ENCODE measurements at regions not wholly inside any gene's neighbourhood (a gene's known extent, or its start where the extent isn't known, plus 50 kb on each side); places are given as distances from the start of the nearest gene placed in this dataset.

DNA sequence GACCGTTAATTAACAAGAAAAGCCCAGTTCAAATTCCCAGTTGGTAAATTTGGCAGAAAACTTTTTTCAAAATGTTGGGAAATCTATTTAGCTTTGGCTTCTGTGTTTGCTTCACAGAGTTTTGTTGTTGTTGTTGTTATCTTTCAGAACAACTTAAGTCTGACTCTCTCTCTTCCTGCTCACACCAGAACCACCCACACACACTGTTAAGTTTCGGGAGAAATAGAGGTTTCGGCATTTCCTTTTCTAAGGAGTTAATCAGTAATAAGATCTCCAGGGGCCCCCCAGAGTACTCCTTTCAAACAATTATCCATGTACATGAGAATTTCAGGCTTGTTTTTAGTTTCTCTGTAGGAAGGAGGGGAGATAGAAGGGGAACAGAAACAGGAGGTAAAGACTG is 106.2 kb upstream of the PTCHD1 start:
- TF ChIP-seq, protein P1, sequence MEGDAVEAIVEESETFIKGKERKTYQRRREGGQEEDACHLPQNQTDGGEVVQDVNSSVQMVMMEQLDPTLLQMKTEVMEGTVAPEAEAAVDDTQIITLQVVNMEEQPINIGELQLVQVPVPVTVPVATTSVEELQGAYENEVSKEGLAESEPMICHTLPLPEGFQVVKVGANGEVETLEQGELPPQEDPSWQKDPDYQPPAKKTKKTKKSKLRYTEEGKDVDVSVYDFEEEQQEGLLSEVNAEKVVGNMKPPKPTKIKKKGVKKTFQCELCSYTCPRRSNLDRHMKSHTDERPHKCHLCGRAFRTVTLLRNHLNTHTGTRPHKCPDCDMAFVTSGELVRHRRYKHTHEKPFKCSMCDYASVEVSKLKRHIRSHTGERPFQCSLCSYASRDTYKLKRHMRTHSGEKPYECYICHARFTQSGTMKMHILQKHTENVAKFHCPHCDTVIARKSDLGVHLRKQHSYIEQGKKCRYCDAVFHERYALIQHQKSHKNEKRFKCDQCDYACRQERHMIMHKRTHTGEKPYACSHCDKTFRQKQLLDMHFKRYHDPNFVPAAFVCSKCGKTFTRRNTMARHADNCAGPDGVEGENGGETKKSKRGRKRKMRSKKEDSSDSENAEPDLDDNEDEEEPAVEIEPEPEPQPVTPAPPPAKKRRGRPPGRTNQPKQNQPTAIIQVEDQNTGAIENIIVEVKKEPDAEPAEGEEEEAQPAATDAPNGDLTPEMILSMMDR (tag by site-specific recombination; IDR thresholded peaks at IDR 0.05), result no peak
- TF ChIP-seq ZNF654 (tag by site-specific recombination; IDR thresholded peaks at IDR 0.05; ENCODE audit: low read depth) (no peak), ZNF114 (tag by site-specific recombination; IDR thresholded peaks at IDR 0.05) (no peak), ZNF155 (tag by site-specific recombination; IDR thresholded peaks at IDR 0.05) (no peak), ZNF274 (IDR thresholded peaks at IDR 0.05; ENCODE audit: low read length) (no peak), ZNF274 (tag by site-specific recombination; IDR thresholded peaks at IDR 0.05; ENCODE audit: borderline replicate concordance) (no peak), ZNF350 (tag by site-specific recombination; IDR thresholded peaks at IDR 0.05) (no peak), ZNF292 (tag by site-specific recombination; IDR thresholded peaks at IDR 0.05; ENCODE audit: borderline replicate concordance, low read depth) (no peak), MZF1 (tag by site-specific recombination; IDR thresholded peaks at IDR 0.05; ENCODE audit: borderline replicate concordance) (no peak), GLIS2 (tag by site-specific recombination; IDR thresholded peaks at IDR 0.05) (no peak), GFI1B (tag by site-specific recombination; IDR thresholded peaks at IDR 0.05) (no peak)
- TF ChIP-seq, protein P2, sequence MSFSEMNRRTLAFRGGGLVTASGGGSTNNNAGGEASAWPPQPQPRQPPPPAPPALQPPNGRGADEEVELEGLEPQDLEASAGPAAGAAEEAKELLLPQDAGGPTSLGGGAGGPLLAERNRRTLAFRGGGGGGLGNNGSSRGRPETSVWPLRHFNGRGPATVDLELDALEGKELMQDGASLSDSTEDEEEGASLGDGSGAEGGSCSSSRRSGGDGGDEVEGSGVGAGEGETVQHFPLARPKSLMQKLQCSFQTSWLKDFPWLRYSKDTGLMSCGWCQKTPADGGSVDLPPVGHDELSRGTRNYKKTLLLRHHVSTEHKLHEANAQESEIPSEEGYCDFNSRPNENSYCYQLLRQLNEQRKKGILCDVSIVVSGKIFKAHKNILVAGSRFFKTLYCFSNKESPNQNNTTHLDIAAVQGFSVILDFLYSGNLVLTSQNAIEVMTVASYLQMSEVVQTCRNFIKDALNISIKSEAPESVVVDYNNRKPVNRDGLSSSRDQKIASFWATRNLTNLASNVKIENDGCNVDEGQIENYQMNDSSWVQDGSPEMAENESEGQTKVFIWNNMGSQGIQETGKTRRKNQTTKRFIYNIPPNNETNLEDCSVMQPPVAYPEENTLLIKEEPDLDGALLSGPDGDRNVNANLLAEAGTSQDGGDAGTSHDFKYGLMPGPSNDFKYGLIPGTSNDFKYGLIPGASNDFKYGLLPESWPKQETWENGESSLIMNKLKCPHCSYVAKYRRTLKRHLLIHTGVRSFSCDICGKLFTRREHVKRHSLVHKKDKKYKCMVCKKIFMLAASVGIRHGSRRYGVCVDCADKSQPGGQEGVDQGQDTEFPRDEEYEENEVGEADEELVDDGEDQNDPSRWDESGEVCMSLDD (tag by site-specific recombination; IDR thresholded peaks at IDR 0.05), result no peak
- TF ChIP-seq, protein P3, sequence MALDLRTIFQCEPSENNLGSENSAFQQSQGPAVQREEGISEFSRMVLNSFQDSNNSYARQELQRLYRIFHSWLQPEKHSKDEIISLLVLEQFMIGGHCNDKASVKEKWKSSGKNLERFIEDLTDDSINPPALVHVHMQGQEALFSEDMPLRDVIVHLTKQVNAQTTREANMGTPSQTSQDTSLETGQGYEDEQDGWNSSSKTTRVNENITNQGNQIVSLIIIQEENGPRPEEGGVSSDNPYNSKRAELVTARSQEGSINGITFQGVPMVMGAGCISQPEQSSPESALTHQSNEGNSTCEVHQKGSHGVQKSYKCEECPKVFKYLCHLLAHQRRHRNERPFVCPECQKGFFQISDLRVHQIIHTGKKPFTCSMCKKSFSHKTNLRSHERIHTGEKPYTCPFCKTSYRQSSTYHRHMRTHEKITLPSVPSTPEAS (tag by site-specific recombination; IDR thresholded peaks at IDR 0.05), result no peak
- TF ChIP-seq, protein P4, sequence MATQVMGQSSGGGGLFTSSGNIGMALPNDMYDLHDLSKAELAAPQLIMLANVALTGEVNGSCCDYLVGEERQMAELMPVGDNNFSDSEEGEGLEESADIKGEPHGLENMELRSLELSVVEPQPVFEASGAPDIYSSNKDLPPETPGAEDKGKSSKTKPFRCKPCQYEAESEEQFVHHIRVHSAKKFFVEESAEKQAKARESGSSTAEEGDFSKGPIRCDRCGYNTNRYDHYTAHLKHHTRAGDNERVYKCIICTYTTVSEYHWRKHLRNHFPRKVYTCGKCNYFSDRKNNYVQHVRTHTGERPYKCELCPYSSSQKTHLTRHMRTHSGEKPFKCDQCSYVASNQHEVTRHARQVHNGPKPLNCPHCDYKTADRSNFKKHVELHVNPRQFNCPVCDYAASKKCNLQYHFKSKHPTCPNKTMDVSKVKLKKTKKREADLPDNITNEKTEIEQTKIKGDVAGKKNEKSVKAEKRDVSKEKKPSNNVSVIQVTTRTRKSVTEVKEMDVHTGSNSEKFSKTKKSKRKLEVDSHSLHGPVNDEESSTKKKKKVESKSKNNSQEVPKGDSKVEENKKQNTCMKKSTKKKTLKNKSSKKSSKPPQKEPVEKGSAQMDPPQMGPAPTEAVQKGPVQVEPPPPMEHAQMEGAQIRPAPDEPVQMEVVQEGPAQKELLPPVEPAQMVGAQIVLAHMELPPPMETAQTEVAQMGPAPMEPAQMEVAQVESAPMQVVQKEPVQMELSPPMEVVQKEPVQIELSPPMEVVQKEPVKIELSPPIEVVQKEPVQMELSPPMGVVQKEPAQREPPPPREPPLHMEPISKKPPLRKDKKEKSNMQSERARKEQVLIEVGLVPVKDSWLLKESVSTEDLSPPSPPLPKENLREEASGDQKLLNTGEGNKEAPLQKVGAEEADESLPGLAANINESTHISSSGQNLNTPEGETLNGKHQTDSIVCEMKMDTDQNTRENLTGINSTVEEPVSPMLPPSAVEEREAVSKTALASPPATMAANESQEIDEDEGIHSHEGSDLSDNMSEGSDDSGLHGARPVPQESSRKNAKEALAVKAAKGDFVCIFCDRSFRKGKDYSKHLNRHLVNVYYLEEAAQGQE (tag by site-specific recombination; IDR thresholded peaks at IDR 0.05), result no peak
- TF ChIP-seq, protein P5, sequence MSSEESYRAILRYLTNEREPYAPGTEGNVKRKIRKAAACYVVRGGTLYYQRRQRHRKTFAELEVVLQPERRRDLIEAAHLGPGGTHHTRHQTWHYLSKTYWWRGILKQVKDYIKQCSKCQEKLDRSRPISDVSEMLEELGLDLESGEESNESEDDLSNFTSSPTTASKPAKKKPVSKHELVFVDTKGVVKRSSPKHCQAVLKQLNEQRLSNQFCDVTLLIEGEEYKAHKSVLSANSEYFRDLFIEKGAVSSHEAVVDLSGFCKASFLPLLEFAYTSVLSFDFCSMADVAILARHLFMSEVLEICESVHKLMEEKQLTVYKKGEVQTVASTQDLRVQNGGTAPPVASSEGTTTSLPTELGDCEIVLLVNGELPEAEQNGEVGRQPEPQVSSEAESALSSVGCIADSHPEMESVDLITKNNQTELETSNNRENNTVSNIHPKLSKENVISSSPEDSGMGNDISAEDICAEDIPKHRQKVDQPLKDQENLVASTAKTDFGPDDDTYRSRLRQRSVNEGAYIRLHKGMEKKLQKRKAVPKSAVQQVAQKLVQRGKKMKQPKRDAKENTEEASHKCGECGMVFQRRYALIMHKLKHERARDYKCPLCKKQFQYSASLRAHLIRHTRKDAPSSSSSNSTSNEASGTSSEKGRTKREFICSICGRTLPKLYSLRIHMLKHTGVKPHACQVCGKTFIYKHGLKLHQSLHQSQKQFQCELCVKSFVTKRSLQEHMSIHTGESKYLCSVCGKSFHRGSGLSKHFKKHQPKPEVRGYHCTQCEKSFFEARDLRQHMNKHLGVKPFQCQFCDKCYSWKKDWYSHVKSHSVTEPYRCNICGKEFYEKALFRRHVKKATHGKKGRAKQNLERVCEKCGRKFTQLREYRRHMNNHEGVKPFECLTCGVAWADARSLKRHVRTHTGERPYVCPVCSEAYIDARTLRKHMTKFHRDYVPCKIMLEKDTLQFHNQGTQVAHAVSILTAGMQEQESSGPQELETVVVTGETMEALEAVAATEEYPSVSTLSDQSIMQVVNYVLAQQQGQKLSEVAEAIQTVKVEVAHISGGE (tag by site-specific recombination; conservative IDR thresholded peaks at IDR 0.05; ENCODE audit: low read depth), result no peak

All from HEK293 (cell line).